Karpas-422 (cell line): ENCODE measurements at regions not wholly inside any gene's neighbourhood (a gene's known extent, or its start where the extent isn't known, plus 50 kb on each side); places are given as distances from the start of the nearest gene placed in this dataset.

Experiments
- DNase-seq: peaks from one replicate; pipeline ENCODE4 v3.0.0-alpha.2; 2015
- H2AFZ ChIP-seq: fragments of 200-600 bp; sonication (generic); 2 replicates; pipeline ENCODE4 v1.6.1; 2014; ENCODE audit warnings: antibody characterized with exemption, low read length, mixed read lengths
- H3K27ac ChIP-seq: fragments of 200-600 bp; sonication (generic); 2 replicates; pipeline ENCODE4 v1.5.1; 2014; ENCODE audit warnings: mild to moderate bottlenecking, low read length, moderate library complexity
- H3K27me3 ChIP-seq: fragments of 200-600 bp; sonication (generic); 2 replicates; pipeline ENCODE4 v1.6.1; 2014; ENCODE audit warnings: low read length, mixed read lengths
- H3K36me3 ChIP-seq: fragments of 200-600 bp; sonication (generic); 2 replicates; pipeline ENCODE4 v1.6.1; 2014; ENCODE audit warnings: low read length, mixed read lengths; ENCODE audit not compliant: insufficient read depth
- H3K4me1 ChIP-seq: fragments of 200-600 bp; sonication (generic); 2 replicates; pipeline ENCODE4 v1.6.1; 2014; ENCODE audit warnings: mild to moderate bottlenecking, low read length, mixed read lengths
- H3K4me2 ChIP-seq: fragments of 200-600 bp; sonication (generic); 2 replicates; pipeline ENCODE4 v1.6.1; 2014; ENCODE audit warnings: low read length, low read depth, mild to moderate bottlenecking; ENCODE audit not compliant: poor library complexity, severe bottlenecking
- H3K4me3 ChIP-seq: fragments of 200-600 bp; sonication (generic); 2 replicates; pipeline ENCODE4 v1.5.1; 2014; ENCODE audit warnings: mild to moderate bottlenecking, antibody characterized with exemption, low read length, mixed read lengths
- H3K79me2 ChIP-seq: fragments of 200-600 bp; sonication (generic); 2 replicates; pipeline ENCODE4 v1.6.1; 2014; ENCODE audit warnings: mild to moderate bottlenecking, low read length, mixed read lengths
- H3K9ac ChIP-seq: fragments of 200-600 bp; sonication (generic); 2 replicates; pipeline ENCODE4 v1.6.0; 2014; ENCODE audit warnings: low read length
- H3K9me2 ChIP-seq: fragments of 200-600 bp; sonication (generic), shearing (Covaris generic); replicated peaks from 2 replicates; pipeline ENCODE4 v1.6.0; 2014; ENCODE audit warnings: mild to moderate bottlenecking, low read length, moderate library complexity; ENCODE audit not compliant: insufficient read depth
- H3K9me3 ChIP-seq: fragments of 300-700, 200-600 bp; sonication (generic); 2 replicates; pipeline ENCODE4 v1.6.1; 2014; ENCODE audit warnings: low read length, mixed read lengths
- H4K20me1 ChIP-seq: fragments of 200-600 bp; sonication (generic); 2 replicates; pipeline ENCODE4 v1.6.1; 2014; ENCODE audit warnings: mild to moderate bottlenecking, antibody characterized with exemption, low read length, low read depth; ENCODE audit not compliant: insufficient read depth

DNA sequence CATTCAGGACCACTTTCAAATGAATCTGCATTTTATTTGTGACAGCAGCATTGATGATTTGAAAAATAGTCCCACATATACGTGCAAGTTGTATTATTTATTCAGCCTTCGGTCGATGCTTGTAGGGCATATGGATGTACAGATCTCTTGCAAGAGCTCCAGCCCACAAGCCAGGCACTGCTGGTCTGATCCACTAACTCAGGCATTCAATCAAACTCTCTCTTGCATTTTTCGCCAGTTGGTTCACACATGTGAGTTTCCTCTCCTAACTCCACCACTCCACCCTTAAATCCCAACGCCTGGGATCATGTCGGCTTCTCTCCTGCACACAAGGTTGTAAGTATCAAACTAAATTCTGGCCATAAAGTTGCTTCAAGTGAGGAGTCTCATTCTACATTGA lies 318.7 kb downstream of the CYP26B1 start:
- H3K9me3 ChIP-seq = no peaks in the 10 kb centered on the region
- no peak overlapping the region for H2AFZ ChIP-seq
- no peaks in the 10 kb centered on the region for H4K20me1 ChIP-seq
- no peaks in the 10 kb centered on the region for H3K36me3 ChIP-seq
- no peak for DNase-seq
- H3K4me3 ChIP-seq = no peak overlapping the region
- H3K4me2 ChIP-seq = no peak overlapping the region
- H3K4me1 ChIP-seq = no peaks in the 10 kb centered on the region
- no peak overlapping the region for H3K27ac ChIP-seq
- H3K9ac ChIP-seq = no peak overlapping the region
- no peaks in the 10 kb centered on the region for H3K79me2 ChIP-seq
- 0 out of 2 replicates have a peak, but pooled peaks cover 2% of the 10 kb centered on the region for H3K27me3 ChIP-seq
- no peaks in the 10 kb centered on the region for H3K9me2 ChIP-seq

DNA sequence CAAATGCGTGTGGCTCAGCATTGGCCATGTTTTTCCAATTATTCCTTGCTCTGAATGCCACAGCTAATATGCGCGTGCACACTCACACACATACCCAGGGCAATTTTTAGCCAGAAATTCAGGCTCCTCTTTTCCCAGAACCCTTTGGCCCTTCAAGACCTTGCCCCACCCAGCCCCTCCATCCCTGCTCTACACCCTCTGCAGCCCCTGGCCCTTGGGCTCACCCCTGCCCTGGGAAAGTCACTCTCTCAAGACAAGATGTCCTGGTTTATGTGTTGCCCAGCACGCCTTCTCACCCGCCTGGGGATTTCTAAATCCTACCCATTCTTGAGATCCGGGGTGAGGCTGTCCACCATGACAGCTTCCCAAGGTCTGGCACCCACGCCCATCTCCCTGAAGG lies 319.7 kb downstream of the CYP26B1 start:
- DNase-seq = no peak
- Histone ChIP-seq H3K4me2 (no peak overlapping the region), H3K27me3 (0 out of 2 replicates have a peak, but pooled peaks cover 2% of the 10 kb centered on the region), H4K20me1 (no peaks in the 10 kb centered on the region), H3K4me3 (no peak overlapping the region), H3K36me3 (no peaks in the 10 kb centered on the region), H3K4me1 (no peaks in the 10 kb centered on the region), H3K9me3 (no peaks in the 10 kb centered on the region), H3K27ac (no peak overlapping the region), H3K9me2 (no peaks in the 10 kb centered on the region), H3K79me2 (no peaks in the 10 kb centered on the region), H3K9ac (no peak overlapping the region), H2AFZ (no peak overlapping the region)

DNA sequence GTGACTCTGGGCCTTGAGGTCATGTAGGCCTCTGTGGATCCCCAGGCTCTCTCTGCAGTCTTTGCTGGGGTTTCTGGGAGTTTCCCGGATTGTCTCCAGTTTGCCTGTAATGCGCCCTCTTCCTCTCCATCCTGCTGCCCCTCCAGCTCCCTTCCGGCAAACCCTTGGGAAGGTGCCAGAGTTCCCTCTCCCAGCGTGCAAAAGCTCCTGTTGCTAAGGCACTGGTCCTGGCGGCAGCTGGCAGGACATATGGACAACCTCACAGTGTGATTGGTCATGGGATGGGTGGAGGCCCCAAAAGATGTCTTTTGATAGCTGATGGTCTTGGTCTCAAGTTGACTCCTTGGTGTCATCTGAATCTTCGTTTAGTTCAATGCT lies 320.1 kb downstream of the CYP26B1 start:
- DNase-seq = no peak
- Histone ChIP-seq H4K20me1 (no peaks in the 10 kb centered on the region), H3K36me3 (no peaks in the 10 kb centered on the region), H3K4me1 (no peaks in the 10 kb centered on the region), H3K27me3 (0 out of 2 replicates have a peak, but pooled peaks cover 2% of the 10 kb centered on the region), H3K4me2 (no peak overlapping the region), H3K79me2 (no peaks in the 10 kb centered on the region), H3K27ac (no peak overlapping the region), H3K9ac (no peak overlapping the region), H3K4me3 (no peak overlapping the region), H2AFZ (no peak overlapping the region), H3K9me2 (no peaks in the 10 kb centered on the region), H3K9me3 (no peaks in the 10 kb centered on the region)

DNA sequence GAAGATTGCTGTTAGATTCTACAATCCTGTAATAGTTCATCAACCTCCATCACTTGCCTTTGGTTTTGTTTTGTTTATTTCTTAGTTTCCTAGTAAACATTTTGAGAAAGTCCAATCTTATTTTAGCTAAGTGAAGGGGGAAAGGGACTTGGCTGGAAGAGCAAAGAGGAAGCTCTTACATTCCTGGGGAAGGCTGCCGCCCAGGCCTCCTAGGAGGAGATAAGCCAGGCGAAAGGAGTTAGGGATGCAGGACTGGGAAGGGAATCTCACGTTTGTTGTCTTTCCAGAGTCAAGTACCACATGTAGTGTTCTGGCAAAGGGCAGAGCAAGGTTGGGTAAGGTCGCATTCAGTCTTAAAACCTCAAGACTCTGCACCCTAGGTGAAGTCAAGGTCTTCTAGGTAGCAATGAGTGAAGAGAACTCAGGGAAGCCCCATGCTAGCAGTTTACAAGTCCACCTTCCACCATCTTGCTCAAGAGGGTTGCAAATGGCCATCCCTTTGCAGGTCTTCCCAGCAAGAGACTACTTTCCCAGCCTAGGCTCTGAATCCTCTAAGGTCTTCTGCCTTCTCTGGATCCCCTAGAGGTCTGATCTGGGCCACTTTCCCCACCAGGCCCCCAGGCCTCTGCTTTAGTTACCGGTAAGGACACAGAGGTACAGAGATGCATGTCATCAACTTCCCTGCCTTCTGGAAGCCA lies 320.7 kb downstream of the CYP26B1 start:
- no peak overlapping the region for H3K9ac ChIP-seq
- no peak overlapping the region for H3K27ac ChIP-seq
- H3K79me2 ChIP-seq = no peaks in the 10 kb centered on the region
- no peak overlapping the region for H2AFZ ChIP-seq
- 0 out of 2 replicates have a peak, but pooled peaks cover 2% of the 10 kb centered on the region for H3K27me3 ChIP-seq
- no peaks in the 10 kb centered on the region for H3K9me3 ChIP-seq
- H3K4me1 ChIP-seq = no peaks in the 10 kb centered on the region
- DNase-seq = no peak
- no peaks in the 10 kb centered on the region for H4K20me1 ChIP-seq
- H3K36me3 ChIP-seq = no peaks in the 10 kb centered on the region
- no peak overlapping the region for H3K4me2 ChIP-seq
- no peaks in the 10 kb centered on the region for H3K9me2 ChIP-seq
- H3K4me3 ChIP-seq = no peak overlapping the region

DNA sequence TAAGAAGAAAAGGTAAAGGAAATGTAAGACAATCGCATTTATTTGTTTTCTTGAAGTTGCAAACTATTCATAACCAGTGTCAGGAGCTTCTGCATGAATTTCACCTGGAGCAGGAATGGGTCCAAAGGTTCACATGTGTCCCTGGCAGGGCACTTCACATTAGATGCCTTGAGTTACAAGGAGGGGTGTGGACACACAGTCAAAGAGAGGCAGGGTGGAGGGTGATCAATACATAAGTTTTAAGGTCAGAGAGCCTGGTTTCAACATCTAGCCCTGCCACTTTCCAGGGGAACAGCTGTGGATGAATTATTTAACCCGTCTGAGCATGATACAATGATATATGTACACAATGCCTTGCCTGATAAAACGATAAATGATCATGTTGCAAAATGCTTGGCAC lies 321.4 kb downstream of the CYP26B1 start:
- Histone ChIP-seq H2AFZ (no peak overlapping the region), H3K27ac (no peak overlapping the region), H3K4me3 (no peak overlapping the region), H3K27me3 (0 out of 2 replicates have a peak, but pooled peaks cover 2% of the 10 kb centered on the region), H4K20me1 (no peaks in the 10 kb centered on the region), H3K36me3 (no peaks in the 10 kb centered on the region), H3K9ac (no peak overlapping the region), H3K79me2 (no peaks in the 10 kb centered on the region), H3K9me3 (no peaks in the 10 kb centered on the region), H3K4me1 (no peaks in the 10 kb centered on the region), H3K4me2 (no peak overlapping the region), H3K9me2 (no peaks in the 10 kb centered on the region)
- DNase-seq = no peak

DNA sequence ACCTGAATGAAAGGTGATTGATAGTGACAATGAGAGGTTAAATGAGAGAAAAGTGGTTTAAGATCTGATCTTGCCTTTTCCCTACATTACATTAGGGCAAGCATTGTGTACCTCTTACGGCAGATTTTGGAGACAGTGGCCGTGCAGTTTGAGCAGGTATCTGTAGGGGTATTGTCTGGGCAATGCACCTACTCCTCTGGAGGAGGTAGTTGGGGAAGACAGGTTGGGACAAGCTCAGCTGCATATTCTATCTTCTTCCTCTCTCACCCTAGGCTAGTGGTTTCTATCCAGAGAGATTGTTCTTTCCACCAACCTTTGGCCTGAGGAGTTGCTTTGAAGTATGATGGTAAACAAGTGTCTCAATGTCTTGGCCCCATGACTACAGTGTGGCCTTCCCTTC lies 323.2 kb downstream of the CYP26B1 start:
- Histone ChIP-seq H3K4me2 (no peak overlapping the region), H3K9me3 (no peaks in the 10 kb centered on the region), H3K9me2 (no peaks in the 10 kb centered on the region), H3K9ac (no peak overlapping the region), H3K36me3 (no peaks in the 10 kb centered on the region), H4K20me1 (no peaks in the 10 kb centered on the region), H3K27me3 (no peaks in the 10 kb centered on the region), H3K4me3 (no peak overlapping the region), H3K4me1 (no peaks in the 10 kb centered on the region), H3K27ac (no peak overlapping the region), H3K79me2 (no peaks in the 10 kb centered on the region), H2AFZ (no peak overlapping the region)
- no peak for DNase-seq

DNA sequence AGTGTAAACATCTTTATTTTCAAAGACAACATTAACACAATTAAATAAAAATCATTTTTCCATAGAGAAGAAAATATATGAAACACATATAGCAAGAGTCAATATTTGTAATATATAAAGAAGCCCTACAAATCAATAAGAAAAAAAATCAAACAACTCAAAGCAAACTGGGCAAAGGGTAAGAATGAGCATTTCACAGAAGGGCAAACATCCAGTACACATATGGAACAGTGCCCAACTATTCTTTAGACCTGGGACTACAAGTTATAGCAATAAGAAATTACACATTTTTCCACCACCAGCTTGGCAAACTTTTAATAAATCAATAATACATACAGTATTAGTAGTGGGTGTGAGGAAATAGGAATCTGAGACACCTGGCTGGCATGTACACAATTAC lies 324.1 kb downstream of the CYP26B1 start:
- no peak overlapping the region for H2AFZ ChIP-seq
- DNase-seq = no peak
- H3K27me3 ChIP-seq = no peaks in the 10 kb centered on the region
- H3K9me2 ChIP-seq = no peaks in the 10 kb centered on the region
- H3K4me2 ChIP-seq = no peak overlapping the region
- no peak overlapping the region for H3K9ac ChIP-seq
- H3K36me3 ChIP-seq = no peaks in the 10 kb centered on the region
- H4K20me1 ChIP-seq = no peaks in the 10 kb centered on the region
- no peaks in the 10 kb centered on the region for H3K79me2 ChIP-seq
- no peaks in the 10 kb centered on the region for H3K4me1 ChIP-seq
- H3K27ac ChIP-seq = no peak overlapping the region
- H3K4me3 ChIP-seq = no peak overlapping the region
- no peaks in the 10 kb centered on the region for H3K9me3 ChIP-seq

DNA sequence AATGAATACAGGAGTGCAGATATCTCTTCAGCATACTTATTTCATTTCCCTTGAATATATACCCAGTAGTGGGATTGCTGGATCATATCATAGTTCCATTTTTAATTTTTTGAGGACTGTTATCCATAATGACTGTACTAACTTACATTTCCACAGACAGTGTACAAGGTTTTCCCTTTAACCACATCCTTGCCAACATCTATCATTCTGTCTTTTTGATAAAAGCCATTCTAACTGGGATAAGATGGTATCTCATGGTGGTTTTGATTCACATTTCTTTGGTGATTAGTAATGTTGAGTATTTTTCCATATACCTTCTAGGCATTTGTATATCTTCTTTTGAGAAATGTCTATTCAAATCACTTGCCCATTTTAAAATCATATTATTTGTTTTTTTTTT lies 325.2 kb downstream of the CYP26B1 start:
- H3K4me1 ChIP-seq = no peaks in the 10 kb centered on the region
- no peaks in the 10 kb centered on the region for H3K79me2 ChIP-seq
- no peaks in the 10 kb centered on the region for H3K27me3 ChIP-seq
- H3K9me3 ChIP-seq = no peaks in the 10 kb centered on the region
- no peak overlapping the region for H3K27ac ChIP-seq
- no peaks in the 10 kb centered on the region for H4K20me1 ChIP-seq
- DNase-seq = no peak
- no peak overlapping the region for H2AFZ ChIP-seq
- H3K9me2 ChIP-seq = no peaks in the 10 kb centered on the region
- no peaks in the 10 kb centered on the region for H3K36me3 ChIP-seq
- H3K4me3 ChIP-seq = no peak overlapping the region
- no peak overlapping the region for H3K9ac ChIP-seq
- H3K4me2 ChIP-seq = no peak overlapping the region
